Smooth muscle cell (in vitro differentiated cells): ENCODE measurements at regions not wholly inside any gene's neighbourhood (a gene's known extent, or its start where the extent isn't known, plus 50 kb on each side); places are given as distances from the start of the nearest gene placed in this dataset.

Experiments
- DNase-seq: peaks from one replicate; lab custom pipeline; 2025; ENCODE audit not compliant: unreplicated experiment; lab: John Stamatoyannopoulos, UW
- H2AFZ ChIP-seq: fragments of 200-600 bp; sonication (generic); 2 replicates; pipeline ENCODE4 v1.6.0; 2016; ENCODE audit warnings: antibody characterized with exemption, low read depth, mild to moderate bottlenecking
- H3F3A ChIP-seq: fragments of 200-600 bp; sonication (generic); 2 replicates; pipeline ENCODE4 v1.6.0; 2017; ENCODE audit warnings: antibody characterized with exemption, low read depth
- H3K27ac ChIP-seq: fragments of 200-600 bp; sonication (generic); 2 replicates; pipeline ENCODE4 v1.5.1; 2016; ENCODE audit warnings: low read depth, mild to moderate bottlenecking
- H3K27me3 ChIP-seq: fragments of 200-600 bp; sonication (generic); 2 replicates; pipeline ENCODE4 v1.6.1; 2016; ENCODE audit warnings: low read depth, mild to moderate bottlenecking
- H3K36me3 ChIP-seq: fragments of 200-600 bp; sonication (generic); 2 replicates; pipeline ENCODE4 v1.5.1; 2016; ENCODE audit warnings: low read depth
- H3K4me1 ChIP-seq: fragments of 200-600 bp; sonication (generic); 2 replicates; pipeline ENCODE4 v1.5.1; 2016; ENCODE audit warnings: low read depth
- H3K4me2 ChIP-seq: fragments of 200-600 bp; sonication (generic); 2 replicates; pipeline ENCODE4 v1.6.0; 2016; ENCODE audit warnings: mild to moderate bottlenecking
- H3K4me3 ChIP-seq: fragments of 200-600 bp; sonication (generic); 2 replicates; pipeline ENCODE4 v1.5.1; 2016; ENCODE audit warnings: mild to moderate bottlenecking
- H3K79me2 ChIP-seq: fragments of 200-600 bp; sonication (generic); 2 replicates; pipeline ENCODE4 v1.6.0; 2016; ENCODE audit warnings: low read depth, mild to moderate bottlenecking
- H3K9ac ChIP-seq: fragments of 200-600 bp; sonication (generic); 2 replicates; pipeline ENCODE4 v1.6.0; 2016; ENCODE audit warnings: low read depth
- H3K9me3 ChIP-seq: fragments of 200-600 bp; sonication (generic); replicated peaks from 2 replicates; pipeline ENCODE4 v1.5.1; 2016; ENCODE audit warnings: low read depth
- H4K20me1 ChIP-seq: fragments of 200-600 bp; sonication (generic); 2 replicates; pipeline ENCODE4 v1.6.0; 2016; ENCODE audit warnings: low read depth
- CTCF ChIP-seq: fragments of 200-600 bp; sonication (generic); IDR thresholded peaks from 2 replicates; pipeline ENCODE4 v1.5.1; 2017; ENCODE audit warnings: borderline replicate concordance, mild to moderate bottlenecking, antibody characterized with exemption; ENCODE audit not compliant: insufficient read depth, poor library complexity, severe bottlenecking
- WGBS: methylation state at CpG from one replicate; pipeline ENCODE4 v1.1.7; 2016; ENCODE audit warnings: low lambda C conversion rate; 5-methylcytosine and 5-hydroxymethylcytosine counted together

GRCh38 chr10:21300551-21300950 lies 224.9 kb downstream of the SKIDA1 start:
- H3K4me1 ChIP-seq, result peaks cover 17% of the 10 kb centered on the region
- TF ChIP-seq CTCF, result no peak
- no peak for DNase-seq
- no peaks in the 10 kb centered on the region for H3K9me3 ChIP-seq
- no peak overlapping the region for H2AFZ ChIP-seq
- H3K4me2 ChIP-seq, result no peak overlapping the region
- no peak overlapping the region for H3K9ac ChIP-seq
- no peak overlapping the region for H3K4me3 ChIP-seq
- H3K79me2 ChIP-seq, result no peaks in the 10 kb centered on the region
- H3K27me3 ChIP-seq, result no peaks in the 10 kb centered on the region
- no peak overlapping the region for H3K27ac ChIP-seq
- H4K20me1 ChIP-seq, result no peaks in the 10 kb centered on the region
- H3K36me3 ChIP-seq, result no peaks in the 10 kb centered on the region
- WGBS, result 94% methylated on average over 1 of the region's 1 CpG
- no peaks in the 10 kb centered on the region for H3F3A ChIP-seq

- Histone ChIP-seq H4K20me1 (no peaks in the 10 kb centered on the region), H3K4me3 (no peak overlapping the region), H3K4me2 (no peak overlapping the region), H3K9me3 (no peaks in the 10 kb centered on the region), H3K4me1 (peaks cover 29% of the 10 kb centered on the region), H2AFZ (no peak overlapping the region), H3F3A (no peaks in the 10 kb centered on the region), H3K27ac (no peak overlapping the region), H3K27me3 (no peaks in the 10 kb centered on the region), H3K9ac (no peak overlapping the region), H3K79me2 (no peaks in the 10 kb centered on the region), H3K36me3 (no peaks in the 10 kb centered on the region)
- 93% methylated on average over 7 of the region's 7 CpGs for WGBS
- no peak for TF ChIP-seq CTCF
- DNase-seq, result no peak
Measured at GRCh38 chr10:21299330-21299729, 226.2 kb downstream of the SKIDA1 start.

GRCh38 chr10:21298701-21299100 lies 226.8 kb downstream of the SKIDA1 start:
- Histone ChIP-seq H3K9me3 (no peaks in the 10 kb centered on the region), H3K27ac (no peak overlapping the region), H3K27me3 (no peaks in the 10 kb centered on the region), H3K4me2 (no peak overlapping the region), H3K4me1 (peaks cover 35% of the 10 kb centered on the region), H3K4me3 (no peak overlapping the region), H3K36me3 (no peaks in the 10 kb centered on the region), H3F3A (peaks cover under 1% of the 10 kb centered on the region), H4K20me1 (no peaks in the 10 kb centered on the region), H3K9ac (no peak overlapping the region), H2AFZ (no peak overlapping the region), H3K79me2 (no peaks in the 10 kb centered on the region)
- DNase-seq, result no peak
- 84% methylated on average over 2 of the region's 2 CpGs for WGBS
- TF ChIP-seq CTCF, result no peak

GRCh38 chr10:21297603-21298383 lies 227.7 kb downstream of the SKIDA1 start:
- H3K4me1 ChIP-seq, result peaks cover 42% of the 10 kb centered on the region
- peaks cover 7% of the 10 kb centered on the region for H3F3A ChIP-seq
- no peak for DNase-seq
- H3K79me2 ChIP-seq, result no peaks in the 10 kb centered on the region
- 82% methylated on average over 6 of the region's 6 CpGs for WGBS
- no peak overlapping the region for H3K9ac ChIP-seq
- H3K27me3 ChIP-seq, result no peaks in the 10 kb centered on the region
- H3K36me3 ChIP-seq, result no peaks in the 10 kb centered on the region
- no peaks in the 10 kb centered on the region for H4K20me1 ChIP-seq
- peak overlapping the region; percentile 8 for H2AFZ ChIP-seq
- no peak overlapping the region for H3K4me3 ChIP-seq
- H3K4me2 ChIP-seq, result no peak overlapping the region
- no peaks in the 10 kb centered on the region for H3K9me3 ChIP-seq
- no peak for TF ChIP-seq CTCF
- H3K27ac ChIP-seq, result no peak overlapping the region
